ENCODE measurements at regions not wholly inside any gene's neighbourhood (a gene's known extent, or its start where the extent isn't known, plus 50 kb on each side); places are given as distances from the start of the nearest gene placed in this dataset.

DNA sequence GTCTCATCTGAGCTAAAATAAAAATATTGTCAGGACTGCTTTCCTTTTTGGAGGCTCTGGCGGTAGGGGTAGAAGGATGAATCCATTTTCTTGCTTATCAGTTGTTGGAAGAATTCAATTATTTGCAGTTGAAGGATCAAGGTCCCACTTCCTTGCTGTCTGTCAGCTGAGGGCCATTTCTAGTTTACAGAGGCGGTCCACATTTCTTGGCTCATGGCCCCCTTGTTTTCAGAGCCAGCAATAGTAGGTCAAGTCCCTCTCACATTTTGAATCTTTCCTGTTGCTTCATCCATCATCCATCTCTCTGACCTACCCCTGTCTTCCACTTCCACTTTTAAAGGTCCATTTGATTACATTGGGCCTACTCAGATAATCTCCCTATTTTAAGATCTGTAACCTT lies 1099.3 kb upstream of the DIAPH2 start:
- H3K79me2 ChIP-seq (ENCODE audit: control insufficient read depth, low read length), result no peaks in the 10 kb centered on the region
- no peaks in the 10 kb centered on the region for H3K27me3 ChIP-seq (ENCODE audit: control insufficient read depth, low read length)
- H3K36me3 ChIP-seq (ENCODE audit: control insufficient read depth, low read length), result no peaks in the 10 kb centered on the region
- peaks cover 1% of the 10 kb centered on the region for H3K4me1 ChIP-seq (ENCODE audit: control insufficient read depth, low read length)
- no peaks in the 10 kb centered on the region for H3F3A ChIP-seq (ENCODE audit: control insufficient read depth, insufficient read depth)
- H4K20me1 ChIP-seq (ENCODE audit: control insufficient read depth, insufficient read depth, low read depth, low read length), result no peaks in the 10 kb centered on the region
- H3K9me2 ChIP-seq (replicated peaks; ENCODE audit: control insufficient read depth, low read length), result no peaks in the 10 kb centered on the region
- no peak for TF ChIP-seq EZH2phosphoT487 (IDR thresholded peaks at IDR 0.05; ENCODE audit: borderline replicate concordance, low read length)
- TF ChIP-seq, protein P1, sequence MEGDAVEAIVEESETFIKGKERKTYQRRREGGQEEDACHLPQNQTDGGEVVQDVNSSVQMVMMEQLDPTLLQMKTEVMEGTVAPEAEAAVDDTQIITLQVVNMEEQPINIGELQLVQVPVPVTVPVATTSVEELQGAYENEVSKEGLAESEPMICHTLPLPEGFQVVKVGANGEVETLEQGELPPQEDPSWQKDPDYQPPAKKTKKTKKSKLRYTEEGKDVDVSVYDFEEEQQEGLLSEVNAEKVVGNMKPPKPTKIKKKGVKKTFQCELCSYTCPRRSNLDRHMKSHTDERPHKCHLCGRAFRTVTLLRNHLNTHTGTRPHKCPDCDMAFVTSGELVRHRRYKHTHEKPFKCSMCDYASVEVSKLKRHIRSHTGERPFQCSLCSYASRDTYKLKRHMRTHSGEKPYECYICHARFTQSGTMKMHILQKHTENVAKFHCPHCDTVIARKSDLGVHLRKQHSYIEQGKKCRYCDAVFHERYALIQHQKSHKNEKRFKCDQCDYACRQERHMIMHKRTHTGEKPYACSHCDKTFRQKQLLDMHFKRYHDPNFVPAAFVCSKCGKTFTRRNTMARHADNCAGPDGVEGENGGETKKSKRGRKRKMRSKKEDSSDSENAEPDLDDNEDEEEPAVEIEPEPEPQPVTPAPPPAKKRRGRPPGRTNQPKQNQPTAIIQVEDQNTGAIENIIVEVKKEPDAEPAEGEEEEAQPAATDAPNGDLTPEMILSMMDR (IDR thresholded peaks at IDR 0.05; ENCODE audit: low read depth, low read length, poor library complexity, severe bottlenecking), result no peak
- H3K4me3 ChIP-seq (ENCODE audit: low read length), result no peak overlapping the region
- H3K4me2 ChIP-seq (ENCODE audit: low read length), result no peak overlapping the region
- H3K27ac ChIP-seq (ENCODE audit: low read depth, low read length), result no peak overlapping the region
- no peaks in the 10 kb centered on the region for H3K9me3 ChIP-seq (ENCODE audit: control insufficient read depth, insufficient read depth, low read length)

DNA sequence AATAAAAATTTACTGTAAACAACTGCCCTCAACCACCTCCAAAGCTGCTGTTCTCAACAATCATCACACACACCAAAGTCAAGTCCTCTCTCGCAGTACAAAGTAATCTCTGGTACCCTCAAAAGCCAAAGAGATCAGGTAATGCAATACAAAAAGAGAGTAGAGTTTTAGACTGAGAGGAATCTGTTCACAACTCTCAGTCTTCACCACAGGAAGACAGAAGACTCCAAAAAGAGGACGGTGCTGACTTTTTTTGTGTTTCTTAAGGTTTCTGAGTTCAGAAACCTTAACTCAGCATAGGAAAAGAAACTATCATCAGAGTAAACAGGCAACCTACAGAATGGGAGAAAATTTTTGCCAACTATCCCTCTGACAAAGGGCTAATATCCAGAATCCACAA lies 1072.3 kb upstream of the DIAPH2 start:
- TF ChIP-seq, protein P1 (IDR thresholded peaks at IDR 0.05; ENCODE audit: low read depth, low read length, poor library complexity, severe bottlenecking), result no peak
- no peak for TF ChIP-seq EZH2phosphoT487 (IDR thresholded peaks at IDR 0.05; ENCODE audit: borderline replicate concordance, low read length)

DNA sequence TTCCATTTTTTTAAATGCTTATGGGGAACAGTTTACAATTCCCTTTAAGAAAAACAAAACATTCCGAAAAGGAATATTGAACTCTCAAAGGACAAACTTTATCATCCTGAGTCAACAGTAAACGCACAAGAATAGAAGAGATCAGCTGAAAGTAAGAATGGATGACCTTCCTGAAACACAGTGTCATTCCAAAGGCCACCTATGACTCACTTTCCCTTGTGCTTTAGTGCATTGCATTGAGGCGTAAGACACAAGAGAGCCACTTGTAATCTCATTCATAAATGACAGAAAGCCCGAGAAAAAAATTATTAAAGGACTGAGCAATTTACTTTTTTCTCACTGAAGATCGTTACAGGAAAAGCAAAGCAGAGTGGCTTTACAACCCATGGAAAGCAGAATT lies 1062.4 kb upstream of the DIAPH2 start:
- H4K20me1 ChIP-seq (ENCODE audit: control insufficient read depth, insufficient read depth, low read depth, low read length), result no peaks in the 10 kb centered on the region
- H3K9me3 ChIP-seq (ENCODE audit: control insufficient read depth, insufficient read depth, low read length), result no peaks in the 10 kb centered on the region
- no peaks in the 10 kb centered on the region for H3K79me2 ChIP-seq (ENCODE audit: control insufficient read depth, low read length)
- no peak overlapping the region for H3K27ac ChIP-seq (ENCODE audit: low read depth, low read length)
- H3K27me3 ChIP-seq (ENCODE audit: control insufficient read depth, low read length), result no peaks in the 10 kb centered on the region
- H3K4me1 ChIP-seq (ENCODE audit: control insufficient read depth, low read length), result no peaks in the 10 kb centered on the region
- H3F3A ChIP-seq (ENCODE audit: control insufficient read depth, insufficient read depth), result no peaks in the 10 kb centered on the region
- H3K36me3 ChIP-seq (ENCODE audit: control insufficient read depth, low read length), result no peaks in the 10 kb centered on the region
- H3K4me3 ChIP-seq (ENCODE audit: low read length), result no peak overlapping the region
- H3K9me2 ChIP-seq (replicated peaks; ENCODE audit: control insufficient read depth, low read length), result no peaks in the 10 kb centered on the region
- TF ChIP-seq, protein P1 (IDR thresholded peaks at IDR 0.05; ENCODE audit: low read depth, low read length, poor library complexity, severe bottlenecking), result no peak
- no peak for TF ChIP-seq EZH2phosphoT487 (IDR thresholded peaks at IDR 0.05; ENCODE audit: borderline replicate concordance, low read length)
- H3K4me2 ChIP-seq (ENCODE audit: low read length), result no peak overlapping the region

More for the DNA sequence above, 1072.3 kb upstream of the DIAPH2 start:
- H3K9me2 ChIP-seq (replicated peaks; ENCODE audit: control insufficient read depth, low read length), result no peaks in the 10 kb centered on the region
- no peaks in the 10 kb centered on the region for H3K27me3 ChIP-seq (ENCODE audit: control insufficient read depth, low read length)
- H3K4me2 ChIP-seq (ENCODE audit: low read length), result no peak overlapping the region
- H3K4me1 ChIP-seq (ENCODE audit: control insufficient read depth, low read length), result no peaks in the 10 kb centered on the region
- no peak overlapping the region for H3K4me3 ChIP-seq (ENCODE audit: low read length)
- no peaks in the 10 kb centered on the region for H3K79me2 ChIP-seq (ENCODE audit: control insufficient read depth, low read length)
- no peak overlapping the region for H3K27ac ChIP-seq (ENCODE audit: low read depth, low read length)
- H3K36me3 ChIP-seq (ENCODE audit: control insufficient read depth, low read length), result no peaks in the 10 kb centered on the region
- no peaks in the 10 kb centered on the region for H3F3A ChIP-seq (ENCODE audit: control insufficient read depth, insufficient read depth)
- H3K9me3 ChIP-seq (ENCODE audit: control insufficient read depth, insufficient read depth, low read length), result no peaks in the 10 kb centered on the region
- H4K20me1 ChIP-seq (ENCODE audit: control insufficient read depth, insufficient read depth, low read depth, low read length), result no peaks in the 10 kb centered on the region

DNA sequence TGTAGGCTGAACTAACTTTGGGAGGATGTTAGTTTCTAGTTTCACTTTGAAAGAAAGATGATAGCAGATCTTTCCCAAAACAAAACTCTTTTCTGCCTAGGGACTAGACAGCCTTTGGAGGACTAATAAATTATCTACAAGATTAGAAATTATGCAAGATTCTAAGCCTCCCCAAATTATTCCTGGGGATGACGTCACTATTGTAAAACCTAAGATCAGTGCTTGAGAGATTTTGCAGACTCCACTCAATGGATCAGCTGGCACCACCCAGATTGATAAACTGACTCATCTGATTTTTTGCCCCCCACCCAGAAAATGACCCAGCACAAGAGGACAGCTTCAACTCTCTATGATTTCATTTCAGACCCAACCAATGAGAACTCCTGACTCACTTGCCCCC lies 1057.9 kb upstream of the DIAPH2 start:
- Histone ChIP-seq H3K4me3 (ENCODE audit: low read length) (no peak overlapping the region), H3K27ac (ENCODE audit: low read depth, low read length) (no peak overlapping the region), H3F3A (ENCODE audit: control insufficient read depth, insufficient read depth) (no peaks in the 10 kb centered on the region), H3K9me3 (ENCODE audit: control insufficient read depth, insufficient read depth, low read length) (no peaks in the 10 kb centered on the region), H3K27me3 (ENCODE audit: control insufficient read depth, low read length) (no peaks in the 10 kb centered on the region), H3K36me3 (ENCODE audit: control insufficient read depth, low read length) (no peaks in the 10 kb centered on the region), H3K9me2 (replicated peaks; ENCODE audit: control insufficient read depth, low read length) (no peaks in the 10 kb centered on the region), H3K4me2 (ENCODE audit: low read length) (no peak overlapping the region), H4K20me1 (ENCODE audit: control insufficient read depth, insufficient read depth, low read depth, low read length) (no peaks in the 10 kb centered on the region), H3K79me2 (ENCODE audit: control insufficient read depth, low read length) (no peaks in the 10 kb centered on the region), H3K4me1 (ENCODE audit: control insufficient read depth, low read length) (no peaks in the 10 kb centered on the region)
- no peak for TF ChIP-seq EZH2phosphoT487 (IDR thresholded peaks at IDR 0.05; ENCODE audit: borderline replicate concordance, low read length)
- TF ChIP-seq, protein P1 (IDR thresholded peaks at IDR 0.05; ENCODE audit: low read depth, low read length, poor library complexity, severe bottlenecking), result no peak

All from DOHH2 (cell line).